Tibial nerve (tissue), 4 donors: ENCODE measurements at regions not wholly inside any gene's neighbourhood (a gene's known extent, or its start where the extent isn't known, plus 50 kb on each side); places are given as distances from the start of the nearest gene placed in this dataset.

Experiments used
- DNase-seq, 2 donors: peaks; one replicate each; pipeline ENCODE4 v3.0.0-alpha.2; 2019; ENCODE audit warnings: low spot score in 2 of 2
- H3K27ac ChIP-seq, 4 donors: fragments of 200-600 bp; sonication (generic) in 3 of 4; one replicate each; pipeline ENCODE4 v1.5.1; 2017 to 2019; ENCODE audit warnings: mild to moderate bottlenecking in 1 of 4
- H3K27me3 ChIP-seq, 2 donors: fragments of 200-600 bp; sonication (generic) in 1 of 2; one replicate each; pipeline versions ENCODE4 v1.5.1 to v1.6.0; 2017 to 2019
- H3K36me3 ChIP-seq, 3 donors: fragments of 200-600 bp; sonication (generic); one replicate each; pipeline ENCODE4 v1.5.1; 2018 to 2019
- H3K4me1 ChIP-seq, 4 donors: fragments of 200-600 bp; sonication (generic) in 3 of 4; one replicate each; pipeline ENCODE4 v1.5.1; 2017 to 2019
- H3K4me3 ChIP-seq, 4 donors: fragments of 200-600 bp; sonication (generic) in 3 of 4; one replicate each; pipeline ENCODE4 v1.5.1; 2017 to 2019; ENCODE audit warnings: mild to moderate bottlenecking in 1 of 4, moderate library complexity in 1 of 4
- H3K9me3 ChIP-seq, 4 donors: fragments of 200-600 bp; sonication (generic) in 3 of 4; one replicate each; pipeline ENCODE4 v1.5.1; 2017 to 2019
- EP300 ChIP-seq, 2 donors: sonication (generic); formaldehyde crosslinking; IDR thresholded peaks; one replicate each; pipeline ENCODE4 v1.6.1; 2017; ENCODE audit warnings: antibody characterized with exemption in 2 of 2, mild to moderate bottlenecking in 1 of 2
- POLR2A ChIP-seq, 2 donors: fragments of 450-650 bp; IDR thresholded peaks; one replicate each; pipeline ENCODE4 v1.6.1; 2017; ENCODE audit warnings: antibody characterized with exemption in 2 of 2, mild to moderate bottlenecking in 2 of 2, moderate library complexity in 2 of 2
- WGBS, 2 donors: methylation state at CpG; one replicate each; pipeline ENCODE4 v1.1.5; 2018; 5-methylcytosine and 5-hydroxymethylcytosine counted together
- TF ChIP-seq, protein P1 (sequence below), 5 experiments: fragments of 200-600 bp in 3 of 5; fragments of 450-650 bp in 2 of 5; sonication (generic) in 3 of 5; IDR thresholded peaks; one replicate each; pipeline ENCODE4 v1.5.1; 2016 to 2019; ENCODE audit warnings: antibody characterized with exemption in 5 of 5, mild to moderate bottlenecking in 3 of 5, moderate library complexity in 2 of 5

DNA sequence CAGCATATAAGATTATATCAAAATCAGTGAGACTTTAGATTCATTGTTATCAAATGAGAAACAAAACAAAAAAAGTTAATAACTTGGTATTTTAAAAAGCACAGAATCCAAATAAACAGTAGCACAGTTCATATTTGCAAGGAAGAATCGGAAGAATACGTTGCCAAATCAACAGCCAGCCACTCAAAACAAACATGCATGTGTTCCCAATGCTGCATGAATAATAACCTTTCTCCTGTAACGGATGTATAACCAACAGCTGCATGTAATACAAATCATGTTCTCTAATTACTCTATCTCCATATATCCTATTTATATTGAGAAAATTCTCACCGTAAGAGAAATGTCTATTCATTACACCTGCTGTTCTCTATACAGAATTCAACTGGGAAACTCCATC lies 98.9 kb upstream of the FOXD3 start:
- no peaks in the 10 kb centered on the region for H3K36me3 ChIP-seq
- H3K4me3 ChIP-seq = no peak overlapping the region
- no peak overlapping the region for H3K27ac ChIP-seq
- WGBS, 2 donors = 20 to 22% methylated on average over 4 of the region's 4 CpGs
- TF ChIP-seq, protein P1, sequence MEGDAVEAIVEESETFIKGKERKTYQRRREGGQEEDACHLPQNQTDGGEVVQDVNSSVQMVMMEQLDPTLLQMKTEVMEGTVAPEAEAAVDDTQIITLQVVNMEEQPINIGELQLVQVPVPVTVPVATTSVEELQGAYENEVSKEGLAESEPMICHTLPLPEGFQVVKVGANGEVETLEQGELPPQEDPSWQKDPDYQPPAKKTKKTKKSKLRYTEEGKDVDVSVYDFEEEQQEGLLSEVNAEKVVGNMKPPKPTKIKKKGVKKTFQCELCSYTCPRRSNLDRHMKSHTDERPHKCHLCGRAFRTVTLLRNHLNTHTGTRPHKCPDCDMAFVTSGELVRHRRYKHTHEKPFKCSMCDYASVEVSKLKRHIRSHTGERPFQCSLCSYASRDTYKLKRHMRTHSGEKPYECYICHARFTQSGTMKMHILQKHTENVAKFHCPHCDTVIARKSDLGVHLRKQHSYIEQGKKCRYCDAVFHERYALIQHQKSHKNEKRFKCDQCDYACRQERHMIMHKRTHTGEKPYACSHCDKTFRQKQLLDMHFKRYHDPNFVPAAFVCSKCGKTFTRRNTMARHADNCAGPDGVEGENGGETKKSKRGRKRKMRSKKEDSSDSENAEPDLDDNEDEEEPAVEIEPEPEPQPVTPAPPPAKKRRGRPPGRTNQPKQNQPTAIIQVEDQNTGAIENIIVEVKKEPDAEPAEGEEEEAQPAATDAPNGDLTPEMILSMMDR (IDR thresholded peaks at IDR 0.05) = no peak
- TF ChIP-seq EP300 (IDR thresholded peaks at IDR 0.05) (no peak), POLR2A (IDR thresholded peaks at IDR 0.05) (no peak)
- no peaks in the 10 kb centered on the region for H3K27me3 ChIP-seq
- H3K9me3 ChIP-seq = no peaks in the 10 kb centered on the region
- no peaks in the 10 kb centered on the region for H3K4me1 ChIP-seq
- no peak for DNase-seq

DNA sequence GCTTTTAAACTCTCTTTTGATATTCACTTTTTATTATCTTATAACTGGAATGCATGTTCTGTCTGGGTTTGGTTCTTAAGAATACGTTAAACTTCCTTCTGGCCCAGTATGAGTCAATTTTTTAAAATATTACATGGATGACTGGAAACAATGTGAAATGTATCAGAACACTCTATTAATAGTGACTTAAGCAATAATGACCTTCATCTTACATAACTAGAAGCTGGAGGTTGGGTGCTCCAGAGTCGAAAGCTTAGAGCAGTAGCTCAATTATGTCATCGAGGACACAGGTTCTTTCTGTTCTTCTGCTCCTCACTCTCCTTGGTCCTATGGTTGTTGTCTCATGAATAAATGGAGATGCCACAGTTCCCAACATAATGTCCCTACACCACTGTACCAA lies 91.6 kb upstream of the FOXD3 start:
- TF ChIP-seq EP300 (IDR thresholded peaks at IDR 0.05) (no peak), POLR2A (IDR thresholded peaks at IDR 0.05) (no peak)
- TF ChIP-seq, protein P1 (IDR thresholded peaks at IDR 0.05) = no peak
- peaks cover 0 to 7% (median 0%) of the 10 kb centered on the region in 4 donors for H3K9me3 ChIP-seq
- 89 to 95% methylated on average over 3 of the region's 3 CpGs for WGBS, 2 donors

DNA sequence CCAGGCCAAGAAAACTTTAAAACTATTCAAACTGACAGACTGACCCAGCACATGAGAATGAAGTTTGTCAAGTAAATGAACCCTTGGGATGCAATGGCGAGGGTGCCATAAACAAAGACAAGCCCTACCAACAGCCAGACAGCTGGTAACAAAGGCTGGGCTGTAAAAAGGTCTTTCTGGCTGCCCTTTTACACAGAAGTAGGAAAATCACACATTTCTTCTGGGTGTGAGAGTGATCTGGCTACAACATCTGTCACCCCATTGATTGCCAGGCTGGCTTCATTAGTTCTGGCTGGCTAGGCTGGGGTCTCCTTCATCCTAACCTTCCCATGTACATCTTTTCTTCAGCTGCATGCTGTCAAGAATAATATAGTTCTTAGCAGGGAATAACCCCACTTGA lies 83.6 kb upstream of the FOXD3 start:
- DNase-seq = no peak
- 27 to 48% methylated on average over 1 of the region's 1 CpG for WGBS, 2 donors

More for the DNA sequence above, 91.6 kb upstream of the FOXD3 start:
- H3K27me3 ChIP-seq = no peaks in the 10 kb centered on the region
- no peaks in the 10 kb centered on the region for H3K36me3 ChIP-seq
- no peaks in the 10 kb centered on the region for H3K4me1 ChIP-seq
- DNase-seq = no peak
- no peak overlapping the region for H3K27ac ChIP-seq
- H3K4me3 ChIP-seq = no peak overlapping the region

DNA sequence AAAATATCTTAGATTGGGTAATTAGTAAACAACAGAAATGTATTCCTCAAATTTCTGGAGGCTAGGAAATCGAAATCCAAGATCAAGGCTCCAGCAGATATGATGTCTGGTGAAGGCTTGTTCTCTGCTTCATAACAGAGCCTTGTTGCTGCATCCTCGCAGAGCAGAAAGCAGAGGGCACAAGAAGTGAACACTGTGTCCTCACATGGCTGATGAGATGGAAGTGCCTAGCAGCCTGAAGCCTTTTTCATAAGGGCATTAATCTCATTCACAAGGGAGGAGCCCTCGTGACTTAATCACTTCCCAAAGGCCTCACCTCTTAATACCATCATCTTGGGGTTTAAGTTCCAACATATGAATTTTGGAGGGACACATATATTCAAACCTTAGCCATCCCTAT lies 77.2 kb upstream of the FOXD3 start:
- H3K4me3 ChIP-seq = no peak overlapping the region
- H3K4me1 ChIP-seq = no peaks in the 10 kb centered on the region
- no peak overlapping the region for H3K27ac ChIP-seq
- H3K27me3 ChIP-seq = no peaks in the 10 kb centered on the region
- no peaks in the 10 kb centered on the region for H3K9me3 ChIP-seq
- no peaks in the 10 kb centered on the region for H3K36me3 ChIP-seq
- WGBS, 2 donors = 81 to 82% methylated on average over 3 of the region's 3 CpGs
- TF ChIP-seq POLR2A (IDR thresholded peaks at IDR 0.05) (no peak), EP300 (IDR thresholded peaks at IDR 0.05) (no peak)
- TF ChIP-seq, protein P1 (IDR thresholded peaks at IDR 0.05) = no peak
- DNase-seq = no peak

More for the DNA sequence above, 83.6 kb upstream of the FOXD3 start:
- no peak overlapping the region for H3K4me3 ChIP-seq
- H3K9me3 ChIP-seq = peaks cover 0 to 7% (median 0%) of the 10 kb centered on the region in 4 donors
- H3K27ac ChIP-seq = no peak overlapping the region
- no peaks in the 10 kb centered on the region for H3K4me1 ChIP-seq
- no peak for TF ChIP-seq EP300 (IDR thresholded peaks at IDR 0.05)
- TF ChIP-seq POLR2A (IDR thresholded peaks at IDR 0.05) = no peak
- TF ChIP-seq, protein P1 (IDR thresholded peaks at IDR 0.05) = no peak
- no peaks in the 10 kb centered on the region for H3K27me3 ChIP-seq
- no peaks in the 10 kb centered on the region for H3K36me3 ChIP-seq

DNA sequence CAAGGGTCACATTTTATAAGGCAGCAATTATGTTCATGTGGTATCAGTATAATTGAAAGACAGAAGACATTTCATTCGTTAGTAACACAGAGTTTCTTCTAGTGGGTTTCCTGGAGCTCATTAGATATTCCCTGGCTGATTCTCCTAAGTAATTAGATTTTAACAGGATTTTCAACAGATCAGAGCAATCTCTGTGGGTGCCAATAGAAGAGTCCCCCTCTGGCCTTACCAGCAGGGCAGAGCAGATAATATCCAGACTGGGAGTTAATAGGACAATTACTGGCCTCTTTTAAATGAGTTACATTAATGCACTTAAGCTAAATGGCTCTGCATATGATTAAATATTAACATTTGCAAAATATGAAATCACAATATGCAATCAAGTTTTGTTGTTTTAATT lies 74.2 kb upstream of the FOXD3 start:
- Histone ChIP-seq H3K27ac (no peak overlapping the region), H3K36me3 (no peaks in the 10 kb centered on the region), H3K4me1 (no peaks in the 10 kb centered on the region), H3K4me3 (no peak overlapping the region), H3K9me3 (no peaks in the 10 kb centered on the region), H3K27me3 (no peaks in the 10 kb centered on the region)
- WGBS, 2 donors = 33 to 51% methylated on average over 1 of the region's 1 CpG
- TF ChIP-seq, protein P1 (IDR thresholded peaks at IDR 0.05) = no peak
- TF ChIP-seq POLR2A (IDR thresholded peaks at IDR 0.05) (no peak), EP300 (IDR thresholded peaks at IDR 0.05) (no peak)
- no peak for DNase-seq
